ENCODE measurements at regions not wholly inside any gene's neighbourhood (a gene's known extent, or its start where the extent isn't known, plus 50 kb on each side); places are given as distances from the start of the nearest gene placed in this dataset.
"Not testable (repeated sequence)": the region's sequence is repeated elsewhere in the genome, so short reads cannot be mapped to it uniquely, and the experiment has no call there.

GRCh38 chr9:124149992-124150391, 107.8 kb upstream of the NEK6 start:
- no peak overlapping the region for H3K4me3 ChIP-seq (ENCODE audit: low read depth, low read length)
- TF ChIP-seq, protein P1, sequence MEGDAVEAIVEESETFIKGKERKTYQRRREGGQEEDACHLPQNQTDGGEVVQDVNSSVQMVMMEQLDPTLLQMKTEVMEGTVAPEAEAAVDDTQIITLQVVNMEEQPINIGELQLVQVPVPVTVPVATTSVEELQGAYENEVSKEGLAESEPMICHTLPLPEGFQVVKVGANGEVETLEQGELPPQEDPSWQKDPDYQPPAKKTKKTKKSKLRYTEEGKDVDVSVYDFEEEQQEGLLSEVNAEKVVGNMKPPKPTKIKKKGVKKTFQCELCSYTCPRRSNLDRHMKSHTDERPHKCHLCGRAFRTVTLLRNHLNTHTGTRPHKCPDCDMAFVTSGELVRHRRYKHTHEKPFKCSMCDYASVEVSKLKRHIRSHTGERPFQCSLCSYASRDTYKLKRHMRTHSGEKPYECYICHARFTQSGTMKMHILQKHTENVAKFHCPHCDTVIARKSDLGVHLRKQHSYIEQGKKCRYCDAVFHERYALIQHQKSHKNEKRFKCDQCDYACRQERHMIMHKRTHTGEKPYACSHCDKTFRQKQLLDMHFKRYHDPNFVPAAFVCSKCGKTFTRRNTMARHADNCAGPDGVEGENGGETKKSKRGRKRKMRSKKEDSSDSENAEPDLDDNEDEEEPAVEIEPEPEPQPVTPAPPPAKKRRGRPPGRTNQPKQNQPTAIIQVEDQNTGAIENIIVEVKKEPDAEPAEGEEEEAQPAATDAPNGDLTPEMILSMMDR (IDR thresholded peaks at IDR 0.05; ENCODE audit: borderline replicate concordance, insufficient read depth, low read depth, low read length): no peak

DNA sequence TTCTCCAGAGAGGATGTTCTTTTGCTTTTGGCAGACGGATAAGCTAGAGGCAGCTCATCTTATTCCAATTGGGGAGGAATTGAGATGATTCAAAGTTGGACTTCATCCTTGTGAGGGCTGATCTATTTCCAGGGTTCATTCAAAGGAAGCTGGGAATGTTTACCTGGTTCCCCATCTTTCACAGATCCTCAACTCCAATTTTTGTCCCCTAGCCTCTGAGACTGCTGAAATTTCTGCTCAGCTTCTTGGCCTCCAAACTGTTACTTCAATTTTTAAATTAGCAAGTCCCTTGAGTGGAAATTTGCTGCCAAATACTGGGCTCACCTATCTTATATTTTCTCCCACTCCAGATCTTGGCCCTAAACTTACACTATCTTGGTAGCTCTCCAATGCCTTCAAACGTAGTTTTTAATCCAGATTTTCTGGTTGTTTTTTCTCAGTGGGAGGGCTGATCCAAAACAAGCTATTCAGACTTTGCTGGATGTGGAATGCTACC, 93.9 kb upstream of the NEK6 start:
- TF ChIP-seq, protein P1 (IDR thresholded peaks at IDR 0.05; ENCODE audit: borderline replicate concordance, insufficient read depth, low read depth, low read length): no peak
- H3K4me3 ChIP-seq (ENCODE audit: low read depth, low read length): no peak overlapping the region

- TF ChIP-seq, protein P1 (IDR thresholded peaks at IDR 0.05; ENCODE audit: borderline replicate concordance, insufficient read depth, low read depth, low read length): no peak
- no peak overlapping the region for H3K4me3 ChIP-seq (ENCODE audit: low read depth, low read length)
These were observed 92.9 kb upstream of the NEK6 start for GRCh38 chr9:124164811-124165210.

GRCh38 chr9:124174433-124174832, 83.3 kb upstream of the NEK6 start:
- peak overlapping the region; percentile 5 for H3K4me3 ChIP-seq (ENCODE audit: low read depth, low read length)
- TF ChIP-seq, protein P1 (IDR thresholded peaks at IDR 0.05; ENCODE audit: borderline replicate concordance, insufficient read depth, low read depth, low read length): no peak

DNA sequence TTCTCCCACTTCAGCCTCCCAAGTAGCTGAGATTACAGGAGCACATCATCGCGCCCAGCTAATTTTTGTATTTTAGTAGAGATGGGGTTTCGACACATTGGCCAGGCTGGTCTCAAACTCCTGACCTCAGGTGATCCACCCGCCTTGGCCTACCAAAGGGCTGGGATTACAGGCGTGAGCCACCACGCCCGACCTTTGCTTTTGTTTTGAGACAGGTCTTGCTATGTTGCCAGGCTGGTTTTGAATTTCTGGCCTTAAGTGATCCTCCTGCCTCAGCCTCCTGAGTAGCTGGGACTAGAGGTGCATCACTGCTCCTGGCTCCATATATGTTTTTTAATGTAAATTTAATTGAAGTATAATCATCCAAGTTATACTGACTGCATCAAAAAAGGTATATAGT, 80.2 kb upstream of the NEK6 start:
- not testable (repeated sequence) for H3K4me3 ChIP-seq (ENCODE audit: low read depth, low read length)

DNA sequence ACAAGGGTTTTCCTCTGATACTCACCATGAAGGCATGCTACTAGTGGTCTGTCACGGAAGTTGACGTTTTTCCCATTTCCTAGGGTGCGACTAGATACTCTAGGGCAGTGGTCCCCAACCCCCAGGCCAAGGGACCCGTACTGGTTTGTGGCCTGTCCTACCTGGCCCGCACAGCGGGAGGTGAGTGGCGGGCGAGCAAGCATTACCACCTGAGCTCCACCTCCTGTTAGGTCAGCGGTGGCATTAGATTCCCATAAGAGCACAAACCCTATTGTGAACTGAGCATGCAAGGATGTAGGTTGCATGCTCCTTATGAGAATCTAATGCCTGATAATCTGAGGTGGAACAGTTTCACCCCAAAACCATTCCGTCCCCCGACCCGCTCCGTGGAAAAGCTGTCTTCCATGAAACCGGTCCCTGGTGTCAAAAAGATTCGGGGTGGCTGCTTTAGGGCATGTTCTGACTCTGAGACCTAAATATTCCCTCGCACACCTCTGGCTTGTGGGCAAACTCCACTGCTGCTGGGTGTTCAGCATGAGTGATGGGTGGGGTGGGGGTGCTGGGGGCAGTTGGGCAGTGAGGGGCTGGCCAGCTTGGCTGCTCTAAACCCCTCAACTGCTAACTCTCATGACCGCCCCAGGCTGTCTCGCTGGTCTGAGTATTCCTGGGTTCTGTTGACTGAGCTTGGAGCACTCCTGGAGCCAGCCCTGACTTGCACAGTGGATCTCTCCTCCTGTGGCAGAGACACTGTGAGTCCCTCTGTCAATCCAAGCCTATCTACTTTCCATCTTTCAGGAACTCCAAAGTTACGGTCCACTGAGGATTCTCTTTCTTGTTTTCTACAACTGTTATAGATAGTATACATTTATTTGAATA, 78.3 kb upstream of the NEK6 start:
- TF ChIP-seq, protein P1 (IDR thresholded peaks at IDR 0.05; ENCODE audit: borderline replicate concordance, insufficient read depth, low read depth, low read length): no peak
- H3K4me3 ChIP-seq (ENCODE audit: low read depth, low read length): no peak overlapping the region

- H3K4me3 ChIP-seq (ENCODE audit: low read depth, low read length): no peak overlapping the region
- TF ChIP-seq, protein P1 (IDR thresholded peaks at IDR 0.05; ENCODE audit: borderline replicate concordance, insufficient read depth, low read depth, low read length): no peak
These were observed 77.2 kb upstream of the NEK6 start for GRCh38 chr9:124180557-124180956.
